ENCODE measurements at regions not wholly inside any gene's neighbourhood (a gene's known extent, or its start where the extent isn't known, plus 50 kb on each side); places are given as distances from the start of the nearest gene placed in this dataset.

DNA sequence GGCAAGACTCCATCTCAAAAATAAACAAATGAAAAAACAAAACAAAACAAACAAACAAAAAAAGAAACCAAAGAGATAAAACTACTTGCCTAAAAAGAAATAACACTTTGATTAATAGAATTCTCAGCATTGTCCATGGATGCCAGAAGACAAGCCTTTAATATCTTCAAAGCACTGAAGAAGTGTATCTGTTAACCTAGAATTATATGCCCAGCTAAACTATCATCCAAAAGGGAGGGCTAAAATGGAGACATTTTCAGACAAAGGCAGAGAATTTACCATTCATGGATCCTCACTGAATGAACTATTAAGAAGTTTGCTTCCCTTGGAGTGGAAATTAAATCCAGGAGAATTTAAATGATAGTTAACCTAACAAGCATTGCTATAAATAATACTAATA, 130.1 kb upstream of the SEC14L1 start:
- Histone ChIP-seq H3K4me1 (ENCODE audit: control insufficient read depth in 1 of 2, low read depth in 2 of 2) (no peaks in the 10 kb centered on the region), H3K36me3 (no peaks in the 10 kb centered on the region), H3K27me3 (replicated peaks; ENCODE audit: insufficient read depth) (no peaks in the 10 kb centered on the region), H3K4me3 (no peak overlapping the region), H3K27ac (no peak overlapping the region), H3K9me3 (peaks cover 11% of the 10 kb centered on the region)
- no peak for TF ChIP-seq CTCF (IDR thresholded peaks at IDR 0.05)
- no peak for DNase-seq (ENCODE audit: low spot score)
- no peak for ATAC-seq (ENCODE audit: insufficient number of reproducible peaks, low FRiP score, low read depth)

GRCh38 chr17:77011173-77012011, 129.4 kb upstream of the SEC14L1 start:
- DNase-seq (ENCODE audit: low spot score) (no peak), ATAC-seq (ENCODE audit: insufficient number of reproducible peaks, low FRiP score, low read depth) (no peak)
- TF ChIP-seq CTCF (IDR thresholded peaks at IDR 0.05): no peak
- Histone ChIP-seq H3K9me3 (peaks cover 11% of the 10 kb centered on the region), H3K36me3 (no peaks in the 10 kb centered on the region), H3K4me1 (ENCODE audit: control insufficient read depth in 1 of 2, low read depth in 2 of 2) (no peaks in the 10 kb centered on the region), H3K27ac (no peak overlapping the region), H3K27me3 (replicated peaks; ENCODE audit: insufficient read depth) (no peaks in the 10 kb centered on the region), H3K4me3 (no peak overlapping the region)

GRCh38 chr17:77018504-77018903, 122.3 kb upstream of the SEC14L1 start:
- no peaks in the 10 kb centered on the region for H3K27me3 ChIP-seq (replicated peaks; ENCODE audit: insufficient read depth)
- H3K27ac ChIP-seq: no peak overlapping the region
- no peak for TF ChIP-seq CTCF (IDR thresholded peaks at IDR 0.05)
- no peak overlapping the region for H3K4me3 ChIP-seq
- ATAC-seq (ENCODE audit: insufficient number of reproducible peaks, low FRiP score, low read depth) (no peak), DNase-seq (ENCODE audit: low spot score) (no peak)
- no peaks in the 10 kb centered on the region for H3K36me3 ChIP-seq
- H3K9me3 ChIP-seq: peaks cover 5% of the 10 kb centered on the region
- H3K4me1 ChIP-seq (ENCODE audit: control insufficient read depth in 1 of 2, low read depth in 2 of 2): no peaks in the 10 kb centered on the region

- H3K27ac ChIP-seq: no peak overlapping the region
- H3K36me3 ChIP-seq: no peaks in the 10 kb centered on the region
- H3K4me3 ChIP-seq: no peak overlapping the region
- H3K4me1 ChIP-seq (ENCODE audit: control insufficient read depth in 1 of 2, low read depth in 2 of 2): no peaks in the 10 kb centered on the region
- ATAC-seq (ENCODE audit: insufficient number of reproducible peaks, low FRiP score, low read depth): no peak
- peaks cover 5% of the 10 kb centered on the region for H3K9me3 ChIP-seq
- no peak for TF ChIP-seq CTCF (IDR thresholded peaks at IDR 0.05)
- no peaks in the 10 kb centered on the region for H3K27me3 ChIP-seq (replicated peaks; ENCODE audit: insufficient read depth)
- no peak for DNase-seq (ENCODE audit: low spot score)
These were observed 120.8 kb upstream of the SEC14L1 start for GRCh38 chr17:77019893-77020379.

DNA sequence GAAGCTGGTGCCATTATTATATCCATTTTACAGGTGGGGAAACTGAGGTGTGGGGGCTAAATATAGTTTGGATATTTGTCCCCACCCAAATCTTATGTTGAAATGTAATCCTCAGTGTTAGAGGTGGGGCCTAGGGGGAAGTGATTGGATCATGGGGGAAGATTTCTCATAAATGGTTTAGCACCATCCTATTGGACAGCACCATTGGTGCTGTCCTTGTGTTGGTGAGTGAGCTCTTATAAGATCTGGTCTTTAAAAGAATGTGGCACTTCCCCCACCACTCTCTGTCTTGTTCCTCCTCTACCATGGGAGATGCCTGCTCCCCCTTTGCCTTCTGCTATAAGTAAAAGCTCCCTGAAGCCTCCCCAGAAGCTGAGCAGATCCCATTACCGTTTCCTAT, 119.8 kb upstream of the SEC14L1 start:
- no peak for ATAC-seq (ENCODE audit: insufficient number of reproducible peaks, low FRiP score, low read depth)
- H3K36me3 ChIP-seq: no peaks in the 10 kb centered on the region
- H3K9me3 ChIP-seq: peaks cover 5% of the 10 kb centered on the region
- no peaks in the 10 kb centered on the region for H3K4me1 ChIP-seq (ENCODE audit: control insufficient read depth in 1 of 2, low read depth in 2 of 2)
- H3K4me3 ChIP-seq: no peak overlapping the region
- no peaks in the 10 kb centered on the region for H3K27me3 ChIP-seq (replicated peaks; ENCODE audit: insufficient read depth)
- H3K27ac ChIP-seq: no peak overlapping the region
- TF ChIP-seq CTCF (IDR thresholded peaks at IDR 0.05): no peak
- no peak for DNase-seq (ENCODE audit: low spot score)
